Heart left ventricle (tissue), 13 donors: ENCODE measurements at regions not wholly inside any gene's neighbourhood (a gene's known extent, or its start where the extent isn't known, plus 50 kb on each side); places are given as distances from the start of the nearest gene placed in this dataset.

ENCODE experiments used
- CTCF ChIP-seq, 12 donors: fragments of 200-600 bp; sonication (generic) in 4 of 12; IDR thresholded peaks; one replicate each; pipeline versions ENCODE4 v1.5.0 to v1.8.0; 2018 to 2022; ENCODE audit warnings: antibody characterized with exemption in 12 of 12, mild to moderate bottlenecking in 5 of 12
- POLR2A ChIP-seq, 2 donors: fragments of 450-650 bp; IDR thresholded peaks; one replicate each; pipeline ENCODE4 v1.6.1; 2017; ENCODE audit warnings: antibody characterized with exemption in 2 of 2, mild to moderate bottlenecking in 2 of 2, moderate library complexity in 2 of 2
- donor health status: ischemic (EF 13 %, LVEDD 7.1; RV severe dilation, severe dysfunction).
- donor health status: DM: no; HTN: yes; CAD: no.
- donor health status: DM: no; HTN: no; CAD: no.
- donor health status: ischemic (EF 25% LVEDD 6.9; RV normal size, moderate dysfunction).
- donor health status: ischemic (EF 25% LVEDD 5.7; RV mildly dilated, moderate dysfunction).
- donor health status: ischemic (EF 35%, LVEDD 5.7; RV mildly dilated, moderate dysfunction).
- donor health status: nonischemic (EF 11% LVEDD 7.7; RV severe dilation, severe dysfunction).
- donor health status: DM: yes; HTN: yes; CAD: no.
- donor health status: PGD.
- donor health status: ischemic (EF 29% LVEDD 5.4; RV normal size, mild dysfunction).
- donor health status: nonischemic (EF 23%, LVEDD 6.1; RV moderate dilation, normal function).

GRCh38 chr11:38456371-38456770 is 1858.3 kb upstream of the RAG2 start:
- TF ChIP-seq POLR2A (IDR thresholded peaks at IDR 0.05): no peak
- TF ChIP-seq CTCF (IDR thresholded peaks at IDR 0.05): no peak
